ENCODE measurements at regions not wholly inside any gene's neighbourhood (a gene's known extent, or its start where the extent isn't known, plus 50 kb on each side); places are given as distances from the start of the nearest gene placed in this dataset.

GRCh38 chr13:80716610-80717081, 375.7 kb upstream of the SPRY2 start (continued):
- TF ChIP-seq ZBTB8A (tag by site-specific recombination; IDR thresholded peaks at IDR 0.05): no peak
- TF ChIP-seq ZNF426 (tag by site-specific recombination; IDR thresholded peaks at IDR 0.05): no peak
- no peak for TF ChIP-seq ZEB2 (tag by site-specific recombination; IDR thresholded peaks at IDR 0.05)
- no peak for TF ChIP-seq KLF10 (tag by site-specific recombination; IDR thresholded peaks at IDR 0.05)
- TF ChIP-seq ZNF768 (tag by site-specific recombination; IDR thresholded peaks at IDR 0.05): no peak
- TF ChIP-seq KLF1 (tag by site-specific recombination; IDR thresholded peaks at IDR 0.05): no peak
- TF ChIP-seq, protein P1, sequence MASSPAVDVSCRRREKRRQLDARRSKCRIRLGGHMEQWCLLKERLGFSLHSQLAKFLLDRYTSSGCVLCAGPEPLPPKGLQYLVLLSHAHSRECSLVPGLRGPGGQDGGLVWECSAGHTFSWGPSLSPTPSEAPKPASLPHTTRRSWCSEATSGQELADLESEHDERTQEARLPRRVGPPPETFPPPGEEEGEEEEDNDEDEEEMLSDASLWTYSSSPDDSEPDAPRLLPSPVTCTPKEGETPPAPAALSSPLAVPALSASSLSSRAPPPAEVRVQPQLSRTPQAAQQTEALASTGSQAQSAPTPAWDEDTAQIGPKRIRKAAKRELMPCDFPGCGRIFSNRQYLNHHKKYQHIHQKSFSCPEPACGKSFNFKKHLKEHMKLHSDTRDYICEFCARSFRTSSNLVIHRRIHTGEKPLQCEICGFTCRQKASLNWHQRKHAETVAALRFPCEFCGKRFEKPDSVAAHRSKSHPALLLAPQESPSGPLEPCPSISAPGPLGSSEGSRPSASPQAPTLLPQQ (tag by site-specific recombination; IDR thresholded peaks at IDR 0.05): no peak

GRCh38 chr13:80712026-80712425, 371.1 kb upstream of the SPRY2 start:
- POLR2A ChIA-PET: no interaction called here
- TF ChIP-seq ZNF433 (tag by site-specific recombination; IDR thresholded peaks at IDR 0.05; ENCODE audit: low read depth) (no peak), KLF1 (tag by site-specific recombination; IDR thresholded peaks at IDR 0.05) (no peak), ZNF426 (tag by site-specific recombination; IDR thresholded peaks at IDR 0.05) (no peak), ZNF37A (tag by site-specific recombination; IDR thresholded peaks at IDR 0.05) (no peak), KLF8 (tag by site-specific recombination; IDR thresholded peaks at IDR 0.05) (no peak), ZNF76 (tag by site-specific recombination; IDR thresholded peaks at IDR 0.05; ENCODE audit: borderline replicate concordance, low read depth) (no peak)

GRCh38 chr13:80708791-80709190, 367.9 kb upstream of the SPRY2 start:
- Histone ChIP-seq H3K4me1 (ENCODE audit: control insufficient read depth, insufficient read depth, low read length) (no peaks in the 10 kb centered on the region), H3K27ac (ENCODE audit: extremely low read depth, low read depth, low read length) (no peak overlapping the region), H3K9me3 (ENCODE audit: control insufficient read depth, insufficient read depth, low read depth, low read length) (no peaks in the 10 kb centered on the region), H3K36me3 (ENCODE audit: control insufficient read depth in 2 of 2, insufficient read depth in 1 of 2, low read length in 2 of 2) (no peaks in the 10 kb centered on the region), H3K4me3 (ENCODE audit: low read depth, low read length) (no peak overlapping the region)
- no peak for TF ChIP-seq ZNF768 (tag by site-specific recombination; IDR thresholded peaks at IDR 0.05)
- no peak for TF ChIP-seq ZNF174 (tag by site-specific recombination; IDR thresholded peaks at IDR 0.05)
- no peak for TF ChIP-seq ZSCAN23 (tag by site-specific recombination; IDR thresholded peaks at IDR 0.05)
- no peak for TF ChIP-seq HOXC10 (CRISPR knock-in tag; IDR thresholded peaks at IDR 0.05)
- no peak for TF ChIP-seq ZNF510 (tag by site-specific recombination; IDR thresholded peaks at IDR 0.05; ENCODE audit: insufficient replicate concordance)
- TF ChIP-seq ZNF626 (tag by site-specific recombination; IDR thresholded peaks at IDR 0.05): no peak
- TF ChIP-seq IKZF3 (tag by site-specific recombination; IDR thresholded peaks at IDR 0.05): no peak
- no peak for TF ChIP-seq ZNF184 (tag by site-specific recombination; IDR thresholded peaks at IDR 0.05)
- TF ChIP-seq, protein P2, sequence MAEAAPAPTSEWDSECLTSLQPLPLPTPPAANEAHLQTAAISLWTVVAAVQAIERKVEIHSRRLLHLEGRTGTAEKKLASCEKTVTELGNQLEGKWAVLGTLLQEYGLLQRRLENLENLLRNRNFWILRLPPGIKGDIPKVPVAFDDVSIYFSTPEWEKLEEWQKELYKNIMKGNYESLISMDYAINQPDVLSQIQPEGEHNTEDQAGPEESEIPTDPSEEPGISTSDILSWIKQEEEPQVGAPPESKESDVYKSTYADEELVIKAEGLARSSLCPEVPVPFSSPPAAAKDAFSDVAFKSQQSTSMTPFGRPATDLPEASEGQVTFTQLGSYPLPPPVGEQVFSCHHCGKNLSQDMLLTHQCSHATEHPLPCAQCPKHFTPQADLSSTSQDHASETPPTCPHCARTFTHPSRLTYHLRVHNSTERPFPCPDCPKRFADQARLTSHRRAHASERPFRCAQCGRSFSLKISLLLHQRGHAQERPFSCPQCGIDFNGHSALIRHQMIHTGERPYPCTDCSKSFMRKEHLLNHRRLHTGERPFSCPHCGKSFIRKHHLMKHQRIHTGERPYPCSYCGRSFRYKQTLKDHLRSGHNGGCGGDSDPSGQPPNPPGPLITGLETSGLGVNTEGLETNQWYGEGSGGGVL (tag by site-specific recombination; IDR thresholded peaks at IDR 0.05): no peak
- no peak for TF ChIP-seq ZNF585B (tag by site-specific recombination; IDR thresholded peaks at IDR 0.05)
- TF ChIP-seq BCL6B (tag by site-specific recombination; IDR thresholded peaks at IDR 0.05): no peak
- POLR2A ChIA-PET: no interaction called here
- CTCF ChIA-PET: no interaction called here

More at GRCh38 chr13:80712026-80712425, 371.1 kb upstream of the SPRY2 start:
- Histone ChIP-seq H3K36me3 (ENCODE audit: control insufficient read depth in 2 of 2, insufficient read depth in 1 of 2, low read length in 2 of 2) (no peaks in the 10 kb centered on the region), H3K27ac (ENCODE audit: extremely low read depth, low read depth, low read length) (no peak overlapping the region), H3K9me3 (ENCODE audit: control insufficient read depth, insufficient read depth, low read depth, low read length) (no peaks in the 10 kb centered on the region), H3K4me1 (ENCODE audit: control insufficient read depth, insufficient read depth, low read length) (no peaks in the 10 kb centered on the region), H3K4me3 (ENCODE audit: low read depth, low read length) (no peak overlapping the region)
- CTCF ChIA-PET: no interaction called here
